Left lung (tissue), 4 donors: ENCODE measurements at regions not wholly inside any gene's neighbourhood (a gene's known extent, or its start where the extent isn't known, plus 50 kb on each side); places are given as distances from the start of the nearest gene placed in this dataset.

ENCODE experiments used
- ATAC-seq: fragments of 200-7000 bp; cut with Tn5 transposase; one replicate; pipeline ENCODE4 v1.9.1; 2020; ENCODE audit warnings: moderate library complexity
- DNase-seq, 4 donors: peaks; one replicate each; pipeline ENCODE4 v3.0.0-alpha.2; 2013 to 2020
- H3K27ac ChIP-seq, 2 donors: fragments of 200-600 bp; sonication (generic) in 1 of 2; one replicate each; pipeline versions ENCODE4 v1.5.0 to v1.8.0; 2020 to 2021
- H3K27me3 ChIP-seq, 2 donors: fragments of 200-600 bp; sonication (generic) in 1 of 2; one replicate each; pipeline versions ENCODE4 v1.5.0 to v1.8.0; 2020 to 2021
- H3K36me3 ChIP-seq, 2 donors: fragments of 200-600 bp; sonication (generic) in 1 of 2; one replicate each; pipeline versions ENCODE4 v1.5.0 to v1.8.0; 2020 to 2021
- H3K4me1 ChIP-seq, 2 donors: fragments of 200-600 bp; one replicate each; pipeline ENCODE4 v1.8.0; 2021
- H3K4me3 ChIP-seq, 2 donors: fragments of 200-600 bp; sonication (generic) in 1 of 2; one replicate each; pipeline versions ENCODE4 v1.5.0 to v1.8.0; 2020 to 2021; ENCODE audit warnings: mild to moderate bottlenecking in 1 of 2
- H3K9me3 ChIP-seq, 2 donors: fragments of 200-600 bp; sonication (generic) in 1 of 2; one replicate each; pipeline versions ENCODE4 v1.5.0 to v1.8.0; 2020 to 2021
- intact Hi-C, 2 donors: fragments of 100-400 bp; cut with DNase I; formaldehyde crosslinking; loops; one replicate each; pipeline versions ENCODE4 v1.11.2 to v1.14.2; 2022
- TF ChIP-seq, protein P1 (sequence below), 2 donors: fragments of 200-600 bp; sonication (generic) in 1 of 2; IDR thresholded peaks; one replicate each; pipeline versions ENCODE4 v1.5.0 to v1.8.0; 2021; ENCODE audit warnings: antibody characterized with exemption in 2 of 2
- donor health status: DM: no; HTN: yes; CAD: no.
- donor health status: DM: no; HTN: no; CAD: no.

DNA sequence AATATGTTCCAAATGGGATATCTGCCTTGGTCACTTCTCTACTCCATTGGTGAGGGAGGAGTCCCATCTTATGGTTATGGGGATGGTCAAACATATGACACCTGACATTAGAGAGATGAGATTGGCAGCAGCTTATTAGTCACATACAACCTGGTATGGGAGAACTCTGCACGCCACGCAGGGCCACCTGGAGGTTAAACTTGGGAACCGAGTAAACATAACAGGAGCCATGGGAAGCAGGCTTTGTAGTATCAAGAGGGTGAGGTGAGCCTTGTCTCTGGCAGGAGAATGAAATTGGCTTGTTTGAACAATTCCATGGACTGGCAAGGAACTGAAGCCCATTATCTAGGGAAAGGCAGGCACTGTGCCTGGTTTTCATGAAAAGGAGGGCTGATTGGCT is 238.7 kb upstream of the ELAC2 start:
- H3K4me3 ChIP-seq: no peak overlapping the region
- ATAC-seq: no peak
- no peaks in the 10 kb centered on the region for H3K27me3 ChIP-seq
- no peaks in the 10 kb centered on the region for H3K9me3 ChIP-seq
- TF ChIP-seq, protein P1, sequence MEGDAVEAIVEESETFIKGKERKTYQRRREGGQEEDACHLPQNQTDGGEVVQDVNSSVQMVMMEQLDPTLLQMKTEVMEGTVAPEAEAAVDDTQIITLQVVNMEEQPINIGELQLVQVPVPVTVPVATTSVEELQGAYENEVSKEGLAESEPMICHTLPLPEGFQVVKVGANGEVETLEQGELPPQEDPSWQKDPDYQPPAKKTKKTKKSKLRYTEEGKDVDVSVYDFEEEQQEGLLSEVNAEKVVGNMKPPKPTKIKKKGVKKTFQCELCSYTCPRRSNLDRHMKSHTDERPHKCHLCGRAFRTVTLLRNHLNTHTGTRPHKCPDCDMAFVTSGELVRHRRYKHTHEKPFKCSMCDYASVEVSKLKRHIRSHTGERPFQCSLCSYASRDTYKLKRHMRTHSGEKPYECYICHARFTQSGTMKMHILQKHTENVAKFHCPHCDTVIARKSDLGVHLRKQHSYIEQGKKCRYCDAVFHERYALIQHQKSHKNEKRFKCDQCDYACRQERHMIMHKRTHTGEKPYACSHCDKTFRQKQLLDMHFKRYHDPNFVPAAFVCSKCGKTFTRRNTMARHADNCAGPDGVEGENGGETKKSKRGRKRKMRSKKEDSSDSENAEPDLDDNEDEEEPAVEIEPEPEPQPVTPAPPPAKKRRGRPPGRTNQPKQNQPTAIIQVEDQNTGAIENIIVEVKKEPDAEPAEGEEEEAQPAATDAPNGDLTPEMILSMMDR (IDR thresholded peaks at IDR 0.05): no peak
- H3K27ac ChIP-seq: no peak overlapping the region
- DNase-seq: no peak
- no peaks in the 10 kb centered on the region for H3K4me1 ChIP-seq
- H3K36me3 ChIP-seq: no peaks in the 10 kb centered on the region
- intact Hi-C loops: no loop called here

DNA sequence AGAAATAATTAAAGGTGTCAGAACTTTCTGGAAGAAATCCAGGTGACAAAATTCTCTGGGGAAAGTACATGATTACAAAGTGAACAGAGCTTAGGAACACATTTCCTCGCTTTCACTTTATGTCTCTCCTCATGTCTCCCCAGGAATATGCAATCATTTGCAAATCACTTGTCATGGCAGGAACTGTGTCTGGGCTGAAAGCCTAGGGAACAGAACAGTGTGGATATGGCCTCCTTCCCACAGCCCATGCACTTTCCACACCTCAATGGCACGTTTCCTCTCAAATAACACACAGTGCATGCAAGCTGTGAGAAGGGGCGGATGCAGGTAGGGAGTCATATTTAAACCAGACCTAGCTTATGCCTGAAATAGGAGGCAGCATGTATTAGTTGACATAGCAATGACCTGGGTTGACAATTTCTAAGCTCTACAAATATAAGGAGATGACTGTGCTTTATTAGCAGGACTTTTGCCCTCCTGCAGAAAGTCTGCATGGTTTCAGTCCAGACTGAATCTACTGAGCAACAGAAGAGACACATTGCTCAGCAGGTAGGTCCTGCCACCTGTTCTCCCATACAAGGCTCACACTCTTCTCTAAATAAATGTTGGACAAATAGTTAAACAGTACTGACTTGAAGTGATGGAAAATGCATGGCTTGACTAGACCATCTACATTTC is 236.0 kb upstream of the ELAC2 start:
- no peaks in the 10 kb centered on the region for H3K36me3 ChIP-seq
- DNase-seq (no peak), ATAC-seq (no peak)
- H3K4me3 ChIP-seq: no peak overlapping the region
- no peaks in the 10 kb centered on the region for H3K27me3 ChIP-seq
- H3K27ac ChIP-seq: no peak overlapping the region
- H3K4me1 ChIP-seq: no peaks in the 10 kb centered on the region
- intact Hi-C loops: no loop called here
- peaks cover 0 to 13% of the 10 kb centered on the region in 2 donors for H3K9me3 ChIP-seq
- TF ChIP-seq, protein P1 (IDR thresholded peaks at IDR 0.05): no peak

DNA sequence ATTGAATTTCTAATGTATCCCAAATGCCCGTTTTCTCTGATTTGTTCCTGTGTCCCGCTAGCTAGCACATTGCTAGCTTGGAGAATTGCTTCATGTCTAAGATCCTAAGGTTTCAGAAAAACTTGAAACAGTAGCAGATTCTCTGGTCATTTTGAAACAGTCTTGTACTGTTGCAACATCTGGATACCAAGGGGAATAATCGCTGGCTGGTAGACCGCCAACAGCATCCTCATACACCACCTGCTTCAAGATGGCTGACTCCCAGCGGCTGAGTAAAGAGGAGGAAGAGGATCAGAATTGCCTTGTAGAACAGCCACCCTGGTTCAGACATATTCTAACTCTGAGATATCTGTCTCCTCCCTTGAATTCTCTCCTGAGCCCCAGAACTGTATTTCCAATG is 226.7 kb upstream of the ELAC2 start:
- intact Hi-C loops: no loop called here
- Histone ChIP-seq H3K36me3 (no peaks in the 10 kb centered on the region), H3K27ac (no peak overlapping the region), H3K4me1 (no peaks in the 10 kb centered on the region), H3K4me3 (no peak overlapping the region), H3K9me3 (peaks cover 0 to 7% of the 10 kb centered on the region in 2 donors), H3K27me3 (no peaks in the 10 kb centered on the region)
- no peak for ATAC-seq
- TF ChIP-seq, protein P1 (IDR thresholded peaks at IDR 0.05): no peak
- no peak for DNase-seq

DNA sequence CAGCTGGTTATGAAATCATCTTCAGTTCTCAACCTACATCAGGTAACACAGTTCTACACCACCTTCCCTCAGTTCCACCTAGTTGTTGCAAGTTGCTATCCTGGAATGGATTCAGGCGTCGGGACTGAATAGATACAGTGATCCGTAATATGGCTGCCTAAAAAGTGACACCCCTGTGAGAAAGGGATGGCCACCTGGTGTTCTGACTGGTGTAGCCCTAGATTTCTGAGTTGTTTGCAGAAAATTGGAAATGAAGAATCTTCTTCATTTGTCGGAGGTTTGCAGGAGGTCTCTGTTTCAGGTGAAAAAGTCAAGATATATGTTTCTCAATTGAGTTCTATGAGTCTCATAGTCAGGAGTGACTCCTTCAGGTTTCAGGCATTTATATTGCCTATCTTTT is 225.8 kb upstream of the ELAC2 start:
- intact Hi-C loops: no loop called here
- H3K27me3 ChIP-seq: no peaks in the 10 kb centered on the region
- H3K4me1 ChIP-seq: no peaks in the 10 kb centered on the region
- no peak overlapping the region for H3K27ac ChIP-seq
- ATAC-seq (no peak), DNase-seq (no peak)
- no peaks in the 10 kb centered on the region for H3K9me3 ChIP-seq
- H3K4me3 ChIP-seq: no peak overlapping the region
- no peaks in the 10 kb centered on the region for H3K36me3 ChIP-seq
- TF ChIP-seq, protein P1 (IDR thresholded peaks at IDR 0.05): no peak

DNA sequence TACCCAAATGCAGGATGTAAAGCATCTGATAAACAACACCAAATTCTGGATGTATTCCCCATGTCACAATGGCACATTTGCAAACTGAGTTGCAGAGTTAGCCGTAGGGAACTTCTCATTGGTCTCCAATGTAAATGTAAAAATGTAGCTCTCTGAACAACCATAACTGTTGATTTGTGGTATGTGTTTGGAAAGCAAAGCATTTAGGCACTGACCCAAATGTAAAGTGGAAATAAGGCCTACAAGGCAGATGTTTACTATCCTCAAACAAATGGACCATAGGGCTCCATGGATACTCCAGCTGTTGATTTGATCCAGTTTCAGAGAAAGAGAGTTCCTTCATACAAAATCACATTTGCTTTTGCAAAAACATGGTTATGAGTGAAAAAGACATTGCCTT is 223.0 kb upstream of the ELAC2 start:
- TF ChIP-seq, protein P1 (IDR thresholded peaks at IDR 0.05): no peak
- peak in 2 of 4 donors; percentile 89 to 90 for DNase-seq
- intact Hi-C loops: no loop called here

More for the DNA sequence above, 223.0 kb upstream of the ELAC2 start:
- Histone ChIP-seq H3K4me1 (no peaks in the 10 kb centered on the region), H3K27me3 (no peaks in the 10 kb centered on the region), H3K4me3 (no peak overlapping the region), H3K9me3 (no peaks in the 10 kb centered on the region), H3K36me3 (no peaks in the 10 kb centered on the region), H3K27ac (no peak overlapping the region)
- ATAC-seq: no peak
